ENCODE measurements at regions not wholly inside any gene's neighbourhood (a gene's known extent, or its start where the extent isn't known, plus 50 kb on each side); places are given as distances from the start of the nearest gene placed in this dataset.

DNA sequence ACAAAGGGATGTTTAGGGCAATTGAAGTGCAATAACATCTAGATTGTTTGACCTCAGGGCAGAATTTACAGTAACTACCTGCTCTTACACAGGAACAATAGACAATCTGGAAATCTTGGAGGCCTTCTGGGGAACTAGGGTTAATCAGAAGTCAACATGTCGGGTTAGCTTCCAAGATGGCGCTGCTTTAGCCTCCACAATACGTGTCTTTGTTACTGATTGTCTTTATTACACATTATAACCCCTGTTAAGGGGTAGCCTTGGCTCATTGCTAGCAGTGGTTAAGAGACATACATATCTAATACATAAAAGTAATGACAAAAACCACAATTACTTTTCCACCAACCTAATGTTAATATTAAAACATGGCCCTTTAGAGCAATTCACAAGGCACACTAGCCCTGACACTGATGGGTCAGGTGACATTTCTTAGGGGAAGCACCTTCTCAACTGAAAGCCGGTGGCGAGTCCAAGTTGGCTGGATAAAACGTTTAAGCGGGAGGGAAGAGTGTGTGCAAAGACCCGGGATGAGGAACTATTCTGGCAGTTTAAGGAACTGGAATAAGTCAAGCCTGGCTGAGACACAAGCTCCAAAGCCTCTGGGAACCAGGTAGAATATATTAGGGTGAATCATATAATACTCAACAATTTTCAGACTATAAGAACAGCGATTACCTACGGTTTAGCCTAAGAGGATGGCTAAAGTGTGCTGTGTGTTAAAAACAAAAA, 236.9 kb downstream of the BCAS1 start:
- H2BK5ac ChIP-seq (ENCODE audit: low read depth, low read length, poor library complexity, severe bottlenecking) = no peak overlapping the region
- peaks cover 3% of the 10 kb centered on the region; the same call in 1 of the 2 replicates for H3K4me1 ChIP-seq (ENCODE audit: control insufficient read depth, insufficient read depth, low read length)
- H4K8ac ChIP-seq (ENCODE audit: low read depth in 2 of 2, low read length in 2 of 2) = no peak overlapping the region
- DNase-seq (no peak), ATAC-seq (ENCODE audit: low read depth) (no peak)
- H3K9me1 ChIP-seq (ENCODE audit: insufficient read depth, low read length) = 0 out of 2 replicates have a peak, but pooled peaks cover 6% of the 10 kb centered on the region
- no peak overlapping the region for H3K27ac ChIP-seq (ENCODE audit: insufficient read depth, low read length)
- H2BK120ac ChIP-seq (ENCODE audit: low read depth, low read length) = peak overlapping the region; percentile 35; the same call in 1 of the 2 replicates
- no TSS peak for BruUV-seq (replicated peaks)
- no peak overlapping the region for H3K56ac ChIP-seq (ENCODE audit: extremely low read depth, insufficient read depth, low read length)
- CTCF ChIA-PET = no interaction called here
- H3K9ac ChIP-seq (ENCODE audit: low read depth, low read length) = no peak overlapping the region
- peak overlapping the region; percentile 17 for H3K4ac ChIP-seq (ENCODE audit: low read depth, low read length)
- no peak overlapping the region for H3K4me2 ChIP-seq (ENCODE audit: low read depth, low read length)
- no peaks in the 10 kb centered on the region for H4K20me1 ChIP-seq (ENCODE audit: insufficient read depth, low read length)
- H2BK20ac ChIP-seq (ENCODE audit: low read depth, low read length) = peak overlapping the region; percentile 33; the same call in 1 of the 2 replicates
- intact Hi-C loops (cut with micrococcal nuclease) = no loop called here
- no peak overlapping the region for H4K5ac ChIP-seq (ENCODE audit: low read depth, low read length)
- H2AK9ac ChIP-seq (replicated peaks; ENCODE audit: low read depth, low read length, poor library complexity) = no peak overlapping the region
- no peak overlapping the region for H4K91ac ChIP-seq (ENCODE audit: insufficient read depth, low read depth, low read length)
- dilution Hi-C loops (cut with HindIII; ENCODE audit: low sequenced_read_pairs, unreplicated experiment) = no loop called here
- in situ Hi-C loops (cut with MboI; ENCODE audit: low sequenced_read_pairs) = no loop called here
- POLR2A ChIA-PET (ENCODE audit: unreplicated experiment) = no interaction called here
- H3K14ac ChIP-seq (replicated peaks; ENCODE audit: low read depth, low read length) = no peak overlapping the region
- H2BK15ac ChIP-seq (ENCODE audit: low read depth, low read length) = no peak overlapping the region; the same call in 2 of the 3 replicates
- no peaks in the 10 kb centered on the region; a peak in 2 of 4 replicates for H3K79me1 ChIP-seq (ENCODE audit: low read depth in 1 of 2, low read length in 2 of 2)
- no peak overlapping the region for H3K4me3 ChIP-seq (ENCODE audit: insufficient read depth, low read depth, low read length)
- no peaks in the 10 kb centered on the region for H3K9me3 ChIP-seq (ENCODE audit: control insufficient read depth, insufficient read depth, low read length)
- no peaks in the 10 kb centered on the region for H3K27me3 ChIP-seq (ENCODE audit: control insufficient read depth, insufficient read depth, low read length)
- peak overlapping the region; percentile 50 for H2AK5ac ChIP-seq (ENCODE audit: low read depth, low read length)
- no peak overlapping the region for H2AFZ ChIP-seq (replicated peaks; ENCODE audit: low read length, poor library complexity)
- TF ChIP-seq MAZ (IDR thresholded peaks at IDR 0.05; ENCODE audit: borderline replicate concordance, low read depth, low read length) = no peak
- TF ChIP-seq, protein P1, sequence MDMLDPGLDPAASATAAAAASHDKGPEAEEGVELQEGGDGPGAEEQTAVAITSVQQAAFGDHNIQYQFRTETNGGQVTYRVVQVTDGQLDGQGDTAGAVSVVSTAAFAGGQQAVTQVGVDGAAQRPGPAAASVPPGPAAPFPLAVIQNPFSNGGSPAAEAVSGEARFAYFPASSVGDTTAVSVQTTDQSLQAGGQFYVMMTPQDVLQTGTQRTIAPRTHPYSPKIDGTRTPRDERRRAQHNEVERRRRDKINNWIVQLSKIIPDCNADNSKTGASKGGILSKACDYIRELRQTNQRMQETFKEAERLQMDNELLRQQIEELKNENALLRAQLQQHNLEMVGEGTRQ (IDR thresholded peaks at IDR 0.05; ENCODE audit: low read depth, low read length) = no peak
- no peak for TF ChIP-seq POLR2A (IDR thresholded peaks at IDR 0.05; ENCODE audit: low read depth, low read length)
- no peak for TF ChIP-seq RAD21 (IDR thresholded peaks at IDR 0.05; ENCODE audit: low read length)
- no peak for TF ChIP-seq MXI1 (IDR thresholded peaks at IDR 0.05; ENCODE audit: borderline replicate concordance, low read depth, low read length)
- TF ChIP-seq RCOR1 (IDR thresholded peaks at IDR 0.05; ENCODE audit: insufficient replicate concordance, low read length) = no peak
- TF ChIP-seq RFX5 (IDR thresholded peaks at IDR 0.05; ENCODE audit: low read depth, low read length) = no peak
- TF ChIP-seq CHD1 (IDR thresholded peaks at IDR 0.05; ENCODE audit: low read depth, low read length) = no peak
- TF ChIP-seq CEBPB (IDR thresholded peaks at IDR 0.05; ENCODE audit: low read depth, low read length) = no peak
- TF ChIP-seq, protein P2, sequence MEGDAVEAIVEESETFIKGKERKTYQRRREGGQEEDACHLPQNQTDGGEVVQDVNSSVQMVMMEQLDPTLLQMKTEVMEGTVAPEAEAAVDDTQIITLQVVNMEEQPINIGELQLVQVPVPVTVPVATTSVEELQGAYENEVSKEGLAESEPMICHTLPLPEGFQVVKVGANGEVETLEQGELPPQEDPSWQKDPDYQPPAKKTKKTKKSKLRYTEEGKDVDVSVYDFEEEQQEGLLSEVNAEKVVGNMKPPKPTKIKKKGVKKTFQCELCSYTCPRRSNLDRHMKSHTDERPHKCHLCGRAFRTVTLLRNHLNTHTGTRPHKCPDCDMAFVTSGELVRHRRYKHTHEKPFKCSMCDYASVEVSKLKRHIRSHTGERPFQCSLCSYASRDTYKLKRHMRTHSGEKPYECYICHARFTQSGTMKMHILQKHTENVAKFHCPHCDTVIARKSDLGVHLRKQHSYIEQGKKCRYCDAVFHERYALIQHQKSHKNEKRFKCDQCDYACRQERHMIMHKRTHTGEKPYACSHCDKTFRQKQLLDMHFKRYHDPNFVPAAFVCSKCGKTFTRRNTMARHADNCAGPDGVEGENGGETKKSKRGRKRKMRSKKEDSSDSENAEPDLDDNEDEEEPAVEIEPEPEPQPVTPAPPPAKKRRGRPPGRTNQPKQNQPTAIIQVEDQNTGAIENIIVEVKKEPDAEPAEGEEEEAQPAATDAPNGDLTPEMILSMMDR (conservative IDR thresholded peaks at IDR 0.05; ENCODE audit: low read depth, low read length) = no peak
- no peak for TF ChIP-seq FOS (IDR thresholded peaks at IDR 0.05; ENCODE audit: low read depth, low read length)
- TF ChIP-seq SMC3 (IDR thresholded peaks at IDR 0.05; ENCODE audit: low read depth, low read length) = no peak
- no peak for TF ChIP-seq BHLHE40 (IDR thresholded peaks at IDR 0.05; ENCODE audit: low read depth, low read length)
- TF ChIP-seq MAFK (IDR thresholded peaks at IDR 0.05; ENCODE audit: low read depth, low read length) = no peak
- TF ChIP-seq, protein P3, sequence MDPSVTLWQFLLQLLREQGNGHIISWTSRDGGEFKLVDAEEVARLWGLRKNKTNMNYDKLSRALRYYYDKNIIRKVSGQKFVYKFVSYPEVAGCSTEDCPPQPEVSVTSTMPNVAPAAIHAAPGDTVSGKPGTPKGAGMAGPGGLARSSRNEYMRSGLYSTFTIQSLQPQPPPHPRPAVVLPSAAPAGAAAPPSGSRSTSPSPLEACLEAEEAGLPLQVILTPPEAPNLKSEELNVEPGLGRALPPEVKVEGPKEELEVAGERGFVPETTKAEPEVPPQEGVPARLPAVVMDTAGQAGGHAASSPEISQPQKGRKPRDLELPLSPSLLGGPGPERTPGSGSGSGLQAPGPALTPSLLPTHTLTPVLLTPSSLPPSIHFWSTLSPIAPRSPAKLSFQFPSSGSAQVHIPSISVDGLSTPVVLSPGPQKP (IDR thresholded peaks at IDR 0.05; ENCODE audit: borderline replicate concordance, low read depth, low read length) = no peak
- TF ChIP-seq NFE2L2 (IDR thresholded peaks at IDR 0.05; ENCODE audit: low read depth, low read length) = no peak
- H3K23ac ChIP-seq (ENCODE audit: low read depth, low read length) = no peak overlapping the region
- H3K18ac ChIP-seq (ENCODE audit: low read depth, low read length) = no peak overlapping the region
- 93% methylated on average over 3 of the region's 10 CpGs; no CpG with 5 or more reads in 1 of the 2 experiments for WGBS, 2 experiments (ENCODE audit: extremely low coverage in 2 of 2, insufficient read length in 1 of 2)
- no peaks in the 10 kb centered on the region for H3K36me3 ChIP-seq (ENCODE audit: control insufficient read depth, insufficient read depth, low read length)

Measured in IMR-90 (cell line).